H9 (cell line): ENCODE measurements at regions not wholly inside any gene's neighbourhood (a gene's known extent, or its start where the extent isn't known, plus 50 kb on each side); places are given as distances from the start of the nearest gene placed in this dataset.

Experiments
- DNase-seq: peaks from one replicate; pipeline ENCODE4 v3.0.0-alpha.2; 2017
- H2AFZ ChIP-seq: one replicate; pipeline ENCODE4 v1.6.1; 2013; ENCODE audit warnings: mild to moderate bottlenecking, low read length, control low read depth, moderate library complexity
- H2AK5ac ChIP-seq: 2 replicates; pipeline ENCODE4 v1.6.1; 2013; ENCODE audit warnings: low read length, control low read depth, mixed read lengths; ENCODE audit not compliant: insufficient read length
- H2BK120ac ChIP-seq: one replicate; pipeline ENCODE4 v1.6.1; 2013; ENCODE audit warnings: low read depth, mild to moderate bottlenecking, low read length, control low read depth, inconsistent platforms; ENCODE audit not compliant: poor library complexity, severe bottlenecking
- H2BK12ac ChIP-seq: 2 replicates; pipeline ENCODE4 v1.6.1; 2013; ENCODE audit warnings: low read length, control low read depth, mixed read lengths, low read depth; ENCODE audit not compliant: insufficient read length
- H2BK15ac ChIP-seq: 2 replicates; pipeline ENCODE4 v1.6.1; 2013; ENCODE audit warnings: low read depth, low read length, control low read depth
- H2BK20ac ChIP-seq: one replicate; pipeline ENCODE4 v1.6.1; 2013; ENCODE audit warnings: low read depth, mild to moderate bottlenecking, low read length, control low read depth, inconsistent platforms; ENCODE audit not compliant: poor library complexity, severe bottlenecking
- H2BK5ac ChIP-seq: 2 replicates; pipeline ENCODE4 v1.6.1; 2013; ENCODE audit warnings: low read length, control low read depth, mixed read lengths; ENCODE audit not compliant: insufficient read length
- H3K14ac ChIP-seq: 2 replicates; pipeline ENCODE4 v1.6.1; 2013; ENCODE audit warnings: low read length, control low read depth; ENCODE audit not compliant: insufficient read depth
- H3K18ac ChIP-seq: 2 replicates; pipeline ENCODE4 v1.6.1; 2013; ENCODE audit warnings: low read depth, mild to moderate bottlenecking, mixed read lengths, low read length, control low read depth; ENCODE audit not compliant: insufficient read length
- H3K23ac ChIP-seq: 2 replicates; pipeline ENCODE4 v1.6.1; 2013; ENCODE audit warnings: low read length, control low read depth, mixed read lengths, low read depth; ENCODE audit not compliant: insufficient read length
- H3K23me2 ChIP-seq: 2 replicates; pipeline ENCODE4 v1.6.1; 2013; ENCODE audit warnings: low read depth, mild to moderate bottlenecking, mixed read lengths, low read length, control low read depth; ENCODE audit not compliant: insufficient read length, poor library complexity, severe bottlenecking
- H3K27ac ChIP-seq: 2 replicates; pipeline ENCODE4 v1.5.1; 2013; ENCODE audit warnings: low read length, control low read depth, mixed read lengths, low read depth; ENCODE audit not compliant: insufficient read length
- H3K27me3 ChIP-seq: 2 replicates; pipeline ENCODE4 v1.6.1; 2013; ENCODE audit warnings: low read length, control low read depth, inconsistent platforms; ENCODE audit not compliant: insufficient read depth
- H3K4ac ChIP-seq: 2 replicates; pipeline ENCODE4 v1.6.1; 2013; ENCODE audit warnings: low read depth, mild to moderate bottlenecking, control low read depth, inconsistent platforms, low read length, moderate library complexity
- H3K4me1 ChIP-seq: 2 replicates; pipeline ENCODE4 v1.6.1; 2013; ENCODE audit warnings: low read length, control low read depth, inconsistent platforms; ENCODE audit not compliant: insufficient read depth
- H3K4me2 ChIP-seq: 2 replicates; pipeline ENCODE4 v1.6.1; 2013; ENCODE audit warnings: low read length, control low read depth, mixed read lengths; ENCODE audit not compliant: insufficient read length, insufficient read depth
- H3K56ac ChIP-seq: 2 replicates; pipeline ENCODE4 v1.6.1; 2013; ENCODE audit warnings: low read depth, mild to moderate bottlenecking, mixed read lengths, low read length, control low read depth; ENCODE audit not compliant: insufficient read length
- H3K79me1 ChIP-seq: 2 replicates; pipeline ENCODE4 v1.6.1; 2013; ENCODE audit warnings: low read depth, mild to moderate bottlenecking, moderate library complexity, low read length, control low read depth, inconsistent platforms; ENCODE audit not compliant: insufficient read depth, poor library complexity, severe bottlenecking
- H3K79me2 ChIP-seq: 2 replicates; pipeline ENCODE4 v1.6.1; 2013; ENCODE audit warnings: low read length, control low read depth, inconsistent platforms; ENCODE audit not compliant: insufficient read depth
- H3K9ac ChIP-seq: 2 replicates; pipeline ENCODE4 v1.6.1; 2013; ENCODE audit warnings: low read length, control low read depth, mixed read lengths; ENCODE audit not compliant: insufficient read length; ENCODE audit errors: extremely low read depth
- H3K9me3 ChIP-seq: one replicate; pipeline ENCODE4 v1.6.1; 2013; ENCODE audit warnings: low read depth, low read length, inconsistent platforms; ENCODE audit not compliant: control insufficient read depth
- H3T11ph ChIP-seq: one replicate; pipeline ENCODE4 v1.6.1; 2013; ENCODE audit warnings: mild to moderate bottlenecking, low read length, control low read depth, inconsistent platforms
- H4K20me1 ChIP-seq: one replicate; pipeline ENCODE4 v1.6.1; 2013; ENCODE audit not compliant: control insufficient read depth, insufficient read length, insufficient read depth
- H4K5ac ChIP-seq: 2 replicates; pipeline ENCODE4 v1.6.1; 2013; ENCODE audit warnings: low read depth, mild to moderate bottlenecking, mixed read lengths, low read length, control low read depth; ENCODE audit not compliant: insufficient read length
- H4K8ac ChIP-seq: replicated peaks from 2 replicates; pipeline ENCODE4 v1.6.1; 2013; ENCODE audit warnings: low read length, control low read depth, mixed read lengths, low read depth; ENCODE audit not compliant: insufficient read length
- H4K91ac ChIP-seq: 2 replicates; pipeline ENCODE4 v1.6.1; 2013; ENCODE audit warnings: low read depth, mild to moderate bottlenecking, moderate library complexity, mixed read lengths, low read length, control low read depth; ENCODE audit not compliant: insufficient read length
- H3K27ac Mint-ChIP-seq, 3 experiments: 2 replicates in 2 of 3; 3 replicates in 1 of 3; pipeline ENCODE4 v1.8.0; 2020 to 2021; ENCODE audit warnings: mixed read lengths in 3 of 3, mild to moderate bottlenecking in 1 of 3, moderate library complexity in 1 of 3
- H3K27me3 Mint-ChIP-seq: 2 replicates; pipeline ENCODE4 v1.8.0; 2021; ENCODE audit warnings: low read depth, mild to moderate bottlenecking, moderate library complexity, mixed read lengths
- H3K36me3 Mint-ChIP-seq, 3 experiments: 2 replicates in 2 of 3; 3 replicates in 1 of 3; pipeline ENCODE4 v1.8.0; 2020 to 2021; ENCODE audit warnings: low read depth in 3 of 3, mixed read lengths in 3 of 3; ENCODE audit not compliant: insufficient read depth in 1 of 3
- H3K4me1 Mint-ChIP-seq, 2 experiments: 2 replicates each; pipeline ENCODE4 v1.8.0; 2020; ENCODE audit warnings: mixed read lengths in 2 of 2
- H3K4me3 Mint-ChIP-seq, 2 experiments: 2 replicates in 1 of 2; 3 replicates in 1 of 2; pipeline ENCODE4 v1.8.0; 2020 to 2021; ENCODE audit warnings: mild to moderate bottlenecking in 2 of 2, mixed read lengths in 2 of 2, moderate library complexity in 1 of 2
- H3K9me3 Mint-ChIP-seq, 2 experiments: 2 replicates in 1 of 2; 3 replicates in 1 of 2; pipeline ENCODE4 v1.8.0; 2020; ENCODE audit warnings: mild to moderate bottlenecking in 2 of 2, mixed read lengths in 2 of 2, moderate library complexity in 1 of 2
- WGBS: extraction: QIAGEN DNeasy Blood & Tissue Kit; methylation state at CpG from one replicate; pipeline ENCODE4 v1.1.7; 2013; ENCODE audit warnings: missing lambda C conversion rate, low lambda C conversion rate, mixed read lengths; ENCODE audit not compliant: insufficient read length; ENCODE audit errors: extremely low coverage; 5-methylcytosine and 5-hydroxymethylcytosine counted together
- TF ChIP-seq, protein P1 (sequence below): fragments of 200-600 bp; sonication (generic); conservative IDR thresholded peaks from 3 replicates; pipeline ENCODE4 v1.8.0; 2021; ENCODE audit warnings: antibody characterized with exemption, mild to moderate bottlenecking

- 0 out of 2 replicates have a peak, but pooled peaks cover 4% of the 10 kb centered on the region for H3K4me1 ChIP-seq
- no CpG with 5 or more reads among the region's 2 CpGs for WGBS
Observed at GRCh38 chr15:47950447-47950846, 170.3 kb upstream of the SLC24A5 start.

More at GRCh38 chr15:47950447-47950846, 170.3 kb upstream of the SLC24A5 start:
- H3K56ac ChIP-seq = no peak overlapping the region
- no peak for DNase-seq
- H3K4ac ChIP-seq = no peak overlapping the region
- no peak overlapping the region for H3K27ac ChIP-seq
- H2BK120ac ChIP-seq = no peak overlapping the region
- H3K9me3 ChIP-seq = no peaks in the 10 kb centered on the region
- no peak overlapping the region for H2AK5ac ChIP-seq
- Mint-ChIP-seq H3K27ac (no peak overlapping the region), H3K27me3 (no peaks in the 10 kb centered on the region), H3K4me3 (no peak overlapping the region), H3K4me1 (peaks cover 26 to 37% of the 10 kb centered on the region in 2 experiments), H3K36me3 (0 out of 7 replicates have a peak, but pooled peaks cover 0 to 2% (median 0%) of the 10 kb centered on the region in 3 experiments), H3K9me3 (peaks cover 0 to 4% of the 10 kb centered on the region in 2 experiments; a peak in 2 of 5 replicates)
- no peak overlapping the region for H3T11ph ChIP-seq
- H3K27me3 ChIP-seq = no peaks in the 10 kb centered on the region
- no peaks in the 10 kb centered on the region for H3K23me2 ChIP-seq
- no peaks in the 10 kb centered on the region for H3K79me1 ChIP-seq
- H3K14ac ChIP-seq = no peak overlapping the region
- H3K9ac ChIP-seq = no peak overlapping the region
- no peak overlapping the region for H4K8ac ChIP-seq
- H2BK5ac ChIP-seq = no peak overlapping the region
- H3K79me2 ChIP-seq = no peaks in the 10 kb centered on the region
- H3K18ac ChIP-seq = no peak overlapping the region
- no peak overlapping the region for H3K23ac ChIP-seq
- H4K91ac ChIP-seq = no peak overlapping the region
- H3K4me2 ChIP-seq = no peak overlapping the region
- H2BK20ac ChIP-seq = no peak overlapping the region
- H4K20me1 ChIP-seq = no peaks in the 10 kb centered on the region
- no peak overlapping the region for H2BK12ac ChIP-seq
- no peak overlapping the region for H4K5ac ChIP-seq
- H2AFZ ChIP-seq = no peak overlapping the region
- H2BK15ac ChIP-seq = no peak overlapping the region
- TF ChIP-seq, protein P1, sequence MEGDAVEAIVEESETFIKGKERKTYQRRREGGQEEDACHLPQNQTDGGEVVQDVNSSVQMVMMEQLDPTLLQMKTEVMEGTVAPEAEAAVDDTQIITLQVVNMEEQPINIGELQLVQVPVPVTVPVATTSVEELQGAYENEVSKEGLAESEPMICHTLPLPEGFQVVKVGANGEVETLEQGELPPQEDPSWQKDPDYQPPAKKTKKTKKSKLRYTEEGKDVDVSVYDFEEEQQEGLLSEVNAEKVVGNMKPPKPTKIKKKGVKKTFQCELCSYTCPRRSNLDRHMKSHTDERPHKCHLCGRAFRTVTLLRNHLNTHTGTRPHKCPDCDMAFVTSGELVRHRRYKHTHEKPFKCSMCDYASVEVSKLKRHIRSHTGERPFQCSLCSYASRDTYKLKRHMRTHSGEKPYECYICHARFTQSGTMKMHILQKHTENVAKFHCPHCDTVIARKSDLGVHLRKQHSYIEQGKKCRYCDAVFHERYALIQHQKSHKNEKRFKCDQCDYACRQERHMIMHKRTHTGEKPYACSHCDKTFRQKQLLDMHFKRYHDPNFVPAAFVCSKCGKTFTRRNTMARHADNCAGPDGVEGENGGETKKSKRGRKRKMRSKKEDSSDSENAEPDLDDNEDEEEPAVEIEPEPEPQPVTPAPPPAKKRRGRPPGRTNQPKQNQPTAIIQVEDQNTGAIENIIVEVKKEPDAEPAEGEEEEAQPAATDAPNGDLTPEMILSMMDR = no peak
